ENCODE measurements at regions not wholly inside any gene's neighbourhood (a gene's known extent, or its start where the extent isn't known, plus 50 kb on each side); places are given as distances from the start of the nearest gene placed in this dataset.

- H3K9me3 ChIP-seq: no peaks in the 10 kb centered on the region
- TF ChIP-seq, protein P1, sequence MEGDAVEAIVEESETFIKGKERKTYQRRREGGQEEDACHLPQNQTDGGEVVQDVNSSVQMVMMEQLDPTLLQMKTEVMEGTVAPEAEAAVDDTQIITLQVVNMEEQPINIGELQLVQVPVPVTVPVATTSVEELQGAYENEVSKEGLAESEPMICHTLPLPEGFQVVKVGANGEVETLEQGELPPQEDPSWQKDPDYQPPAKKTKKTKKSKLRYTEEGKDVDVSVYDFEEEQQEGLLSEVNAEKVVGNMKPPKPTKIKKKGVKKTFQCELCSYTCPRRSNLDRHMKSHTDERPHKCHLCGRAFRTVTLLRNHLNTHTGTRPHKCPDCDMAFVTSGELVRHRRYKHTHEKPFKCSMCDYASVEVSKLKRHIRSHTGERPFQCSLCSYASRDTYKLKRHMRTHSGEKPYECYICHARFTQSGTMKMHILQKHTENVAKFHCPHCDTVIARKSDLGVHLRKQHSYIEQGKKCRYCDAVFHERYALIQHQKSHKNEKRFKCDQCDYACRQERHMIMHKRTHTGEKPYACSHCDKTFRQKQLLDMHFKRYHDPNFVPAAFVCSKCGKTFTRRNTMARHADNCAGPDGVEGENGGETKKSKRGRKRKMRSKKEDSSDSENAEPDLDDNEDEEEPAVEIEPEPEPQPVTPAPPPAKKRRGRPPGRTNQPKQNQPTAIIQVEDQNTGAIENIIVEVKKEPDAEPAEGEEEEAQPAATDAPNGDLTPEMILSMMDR (IDR thresholded peaks at IDR 0.05): no peak
- no peak for TF ChIP-seq POLR2A (IDR thresholded peaks at IDR 0.05)
- 88 to 96% (median 91%) methylated on average over 2 of the region's 2 CpGs for WGBS, 4 donors
- H3K4me3 ChIP-seq: no peak overlapping the region
- no peaks in the 10 kb centered on the region for H3K27me3 ChIP-seq
- no peaks in the 10 kb centered on the region for H3K4me1 ChIP-seq
- no peaks in the 10 kb centered on the region for H3K36me3 ChIP-seq
- DNase-seq (no peak), ATAC-seq (no peak)
- intact Hi-C loops (cut with DNase I): no loop called here
- H3K27ac ChIP-seq: no peak overlapping the region
Observed at GRCh38 chr4:116866106-116866505, 219.3 kb downstream of the TRAM1L1 start.

DNA sequence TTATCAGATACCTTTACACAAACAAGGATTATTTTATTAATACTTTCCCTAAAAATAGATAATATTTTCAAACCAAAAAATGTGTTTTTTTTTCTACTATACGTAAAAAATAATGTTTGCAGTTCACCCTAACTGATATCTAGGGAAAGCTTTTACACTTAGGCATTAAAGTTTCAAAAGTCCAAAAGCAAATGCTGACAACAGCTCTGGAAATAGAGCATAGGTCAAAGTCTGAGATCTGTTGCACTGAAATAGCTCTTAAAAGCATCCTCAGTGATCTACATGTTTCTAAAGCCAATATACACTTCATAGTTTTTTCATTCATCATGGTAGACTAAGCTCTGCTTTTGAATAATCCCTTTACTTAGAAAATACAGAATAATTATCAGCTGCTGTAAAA lies 222.8 kb downstream of the TRAM1L1 start:
- TF ChIP-seq POLR2A (IDR thresholded peaks at IDR 0.05): no peak
- TF ChIP-seq, protein P1 (IDR thresholded peaks at IDR 0.05): no peak
- H3K9me3 ChIP-seq: no peaks in the 10 kb centered on the region
- no peak overlapping the region for H3K4me3 ChIP-seq
- H3K4me1 ChIP-seq: no peaks in the 10 kb centered on the region
- no peaks in the 10 kb centered on the region for H3K36me3 ChIP-seq
- no peak overlapping the region for H3K27ac ChIP-seq
- no peaks in the 10 kb centered on the region for H3K27me3 ChIP-seq
- 66 to 81% (median 75%) methylated on average over 1 of the region's 1 CpG for WGBS, 4 donors
- ATAC-seq: no peak
- intact Hi-C loops (cut with DNase I): no loop called here
- DNase-seq: no peak

GRCh38 chr4:116860891-116861290 lies 224.5 kb downstream of the TRAM1L1 start:
- no peak overlapping the region for H3K27ac ChIP-seq
- DNase-seq (no peak), ATAC-seq (no peak)
- H3K36me3 ChIP-seq: no peaks in the 10 kb centered on the region
- 80 to 97% (median 92%) methylated on average over 1 of the region's 1 CpG for WGBS, 4 donors
- intact Hi-C loops (cut with DNase I): loop anchor here in 1 of 10 donors (1.0 kb wide), 1 partner anchor 13 kb away; no protein-coding TSS in a partner anchor
- H3K27me3 ChIP-seq: no peaks in the 10 kb centered on the region
- TF ChIP-seq, protein P1 (IDR thresholded peaks at IDR 0.05): no peak
- no peak for TF ChIP-seq POLR2A (IDR thresholded peaks at IDR 0.05)
- no peaks in the 10 kb centered on the region for H3K9me3 ChIP-seq
- no peak overlapping the region for H3K4me3 ChIP-seq
- H3K4me1 ChIP-seq: no peaks in the 10 kb centered on the region

DNA sequence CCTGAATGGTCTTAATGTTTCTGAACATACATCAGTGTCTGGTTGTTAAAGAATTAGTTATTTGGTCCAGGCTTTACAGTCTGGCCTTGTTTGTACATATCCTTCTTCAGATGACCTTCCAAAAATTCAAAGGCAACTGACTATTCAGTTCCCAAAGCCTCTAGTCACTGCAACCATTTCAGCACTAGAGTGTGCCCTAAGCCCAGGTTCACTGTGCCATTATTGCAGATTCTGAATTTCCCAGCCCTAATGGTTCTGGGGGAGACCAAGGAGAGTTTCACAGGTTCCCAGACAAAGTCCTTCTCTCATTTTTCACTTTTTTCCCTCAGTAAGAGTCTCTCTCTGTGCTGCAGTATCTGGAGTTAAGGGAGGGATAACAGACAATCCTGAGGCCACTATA lies 235.8 kb downstream of the TRAM1L1 start:
- H3K4me1 ChIP-seq: no peaks in the 10 kb centered on the region
- intact Hi-C loops (cut with DNase I): no loop called here
- DNase-seq (no peak), ATAC-seq (no peak)
- no peak overlapping the region for H3K4me3 ChIP-seq
- H3K27me3 ChIP-seq: no peaks in the 10 kb centered on the region
- TF ChIP-seq POLR2A (IDR thresholded peaks at IDR 0.05): no peak
- TF ChIP-seq, protein P1 (IDR thresholded peaks at IDR 0.05): no peak
- no peaks in the 10 kb centered on the region for H3K9me3 ChIP-seq
- H3K36me3 ChIP-seq: no peaks in the 10 kb centered on the region
- H3K27ac ChIP-seq: no peak overlapping the region

Data from heart left ventricle (tissue), 16 donors.